GM19372 (cell line): ENCODE measurements at regions not wholly inside any gene's neighbourhood (a gene's known extent, or its start where the extent isn't known, plus 50 kb on each side); places are given as distances from the start of the nearest gene placed in this dataset.
"Not testable (repeated sequence)": the region's sequence is repeated elsewhere in the genome, so short reads cannot be mapped to it uniquely, and the experiment has no call there.

ENCODE experiments used
- ATAC-seq: cut with Tn5 transposase; IDR thresholded peaks from one replicate; pipeline ENCODE4 v1.9.1; 2021; ENCODE audit warnings: mild to moderate bottlenecking, low read depth, moderate library complexity; ENCODE audit not compliant: unreplicated experiment

DNA sequence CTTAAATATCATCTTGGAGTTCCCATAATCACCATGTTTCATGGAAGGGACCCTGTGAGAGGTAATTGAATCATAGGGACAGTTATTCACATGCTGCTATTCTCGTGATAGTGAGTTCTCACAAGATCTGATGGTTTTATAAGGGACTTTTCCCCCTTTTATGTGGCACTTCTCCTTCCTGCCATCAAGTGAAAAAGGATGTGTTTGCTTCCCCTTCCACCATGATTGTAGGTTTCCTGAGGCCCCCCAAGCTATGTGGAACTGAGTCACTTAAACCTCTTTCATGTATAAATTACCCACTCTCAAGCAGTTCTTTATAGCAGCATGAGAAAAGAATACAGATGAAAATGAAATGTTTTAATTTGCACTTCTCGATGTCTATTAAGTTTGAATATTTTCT is 112.0 kb downstream of the ZNF648 start:
- ATAC-seq = no peak

DNA sequence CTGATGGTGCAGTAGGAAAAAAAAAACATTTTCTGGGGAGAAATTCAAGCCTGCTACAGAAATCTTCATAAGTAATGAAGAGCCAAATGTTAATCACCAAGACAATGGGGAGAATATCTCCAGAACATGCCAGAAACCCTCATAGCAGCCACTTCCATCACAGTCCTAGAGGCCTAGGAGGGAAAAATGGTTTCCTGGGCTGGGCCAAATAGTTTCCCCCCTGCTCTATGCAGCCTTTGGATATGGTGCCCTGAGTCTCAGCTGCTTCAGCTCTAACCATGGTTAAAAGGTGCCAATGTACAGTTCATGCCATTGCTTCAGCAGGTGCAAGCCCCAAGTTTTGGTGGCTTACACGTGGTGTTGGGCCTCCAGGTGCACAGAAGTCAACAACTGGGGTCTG is 113.1 kb downstream of the ZNF648 start:
- ATAC-seq = no peak

DNA sequence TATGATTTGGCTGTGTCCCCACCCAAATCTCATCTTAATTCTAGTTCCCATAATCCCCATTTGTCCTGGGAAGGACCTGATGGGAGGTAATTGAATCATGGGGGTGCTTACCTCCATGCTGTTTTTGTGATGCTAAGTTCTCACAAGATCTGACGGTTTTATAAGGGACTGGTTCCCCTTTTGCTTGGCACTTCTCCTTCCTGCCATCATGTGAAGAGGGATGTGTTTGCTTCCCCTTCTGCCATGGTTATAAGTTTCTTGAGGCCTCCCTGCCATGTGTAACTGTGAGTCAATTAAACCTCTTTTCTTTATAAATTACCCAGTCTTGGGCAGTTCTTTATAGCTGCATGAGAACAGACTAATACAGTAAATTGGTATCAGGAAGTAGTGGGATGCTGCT is 114.1 kb downstream of the ZNF648 start:
- ATAC-seq = no peak

DNA sequence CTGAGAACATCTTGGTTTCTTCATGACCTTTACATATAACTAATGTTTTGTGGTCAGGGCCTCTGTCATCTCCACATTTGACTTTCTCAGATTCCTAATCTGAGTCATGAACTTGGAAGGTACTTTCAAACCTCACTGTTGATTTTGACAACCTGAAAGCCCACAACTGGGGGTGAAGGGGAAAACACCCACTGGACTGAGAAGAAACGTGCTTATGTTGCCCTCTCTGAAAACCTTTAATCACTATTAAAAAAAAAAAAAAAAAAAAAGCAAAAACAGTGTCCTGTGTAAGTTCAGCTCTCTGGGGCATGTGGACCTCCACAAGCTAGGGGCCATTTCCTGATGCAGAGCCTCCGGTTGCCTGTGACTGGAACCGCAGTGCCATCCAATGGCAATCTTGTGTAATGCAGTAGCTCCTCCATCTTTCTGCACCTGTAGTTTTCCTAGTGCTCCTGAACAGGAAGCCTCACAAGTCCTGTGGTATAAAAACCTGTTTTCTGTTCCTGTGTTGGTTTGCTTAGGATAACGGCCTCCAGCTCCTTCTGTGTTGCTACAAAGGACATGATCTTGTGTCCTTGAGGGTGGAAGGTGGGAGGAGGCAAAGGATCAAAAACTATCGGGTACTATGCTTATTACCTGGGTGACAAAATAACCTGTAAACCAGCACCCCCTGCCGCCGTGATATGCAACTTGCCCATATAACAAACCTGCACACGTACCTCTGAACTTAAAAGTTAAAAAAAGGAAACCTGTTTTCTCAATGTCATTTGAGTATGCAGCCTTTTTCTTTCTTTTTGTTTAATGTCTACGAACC is 124.5 kb downstream of the ZNF648 start:
- peak; percentile 77 for ATAC-seq

DNA sequence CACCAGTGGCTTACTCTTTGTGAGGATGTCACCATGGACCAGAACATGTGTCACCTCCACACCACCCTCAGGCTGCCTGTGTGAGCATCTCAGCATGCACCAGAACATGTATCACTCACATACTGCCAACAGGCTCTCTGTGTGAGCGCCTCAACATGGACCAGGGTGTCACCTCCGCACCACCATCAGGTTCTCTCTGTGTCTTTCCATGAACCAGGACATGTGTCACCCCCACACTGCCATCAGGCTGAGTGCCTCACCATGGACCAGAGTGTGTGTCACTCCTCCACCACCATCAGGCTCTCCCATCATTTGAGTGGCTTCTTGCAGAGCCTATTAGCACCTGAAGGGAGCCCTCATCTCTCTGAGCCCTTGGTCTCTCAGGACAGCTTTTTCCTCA is 125.2 kb downstream of the ZNF648 start:
- peak; percentile 26 for ATAC-seq

DNA sequence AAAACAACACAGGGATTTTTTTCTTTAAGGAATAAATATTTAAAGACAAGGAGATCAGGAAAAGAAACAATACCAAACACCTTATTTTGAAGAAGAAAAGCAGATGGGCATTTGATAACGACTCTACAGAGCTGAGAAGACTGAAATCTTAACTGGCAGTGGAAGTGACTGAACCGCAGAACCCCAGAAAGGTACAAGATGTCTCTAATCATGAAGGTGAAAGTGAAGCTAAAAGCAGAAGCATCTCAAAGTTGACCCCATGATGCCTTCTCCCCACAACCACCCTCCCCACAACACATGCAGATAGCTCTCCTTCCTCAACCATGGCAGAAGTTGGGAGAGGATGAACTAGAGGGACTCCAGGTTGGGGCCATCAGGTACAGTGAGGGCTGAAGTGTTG is 129.6 kb downstream of the ZNF648 start:
- no peak for ATAC-seq

DNA sequence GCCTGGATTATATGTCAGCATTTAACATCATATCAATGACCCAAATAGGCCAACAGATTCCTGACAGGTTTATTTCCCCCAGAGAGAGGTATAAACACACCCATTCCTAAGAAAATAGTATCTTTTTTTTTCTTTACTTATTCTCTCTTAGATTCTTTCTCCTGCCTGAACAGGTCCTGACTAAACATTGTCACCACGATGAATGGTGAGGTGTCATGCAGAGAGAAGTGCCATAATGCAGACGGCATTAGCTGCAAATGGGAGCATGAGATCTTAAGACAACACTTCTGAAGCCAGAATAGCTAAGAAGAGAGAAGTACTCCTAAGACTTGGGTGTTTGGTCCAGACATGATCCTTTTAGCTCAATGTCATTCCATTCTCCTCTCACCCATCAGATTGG is 131.3 kb downstream of the ZNF648 start:
- no peak for ATAC-seq

DNA sequence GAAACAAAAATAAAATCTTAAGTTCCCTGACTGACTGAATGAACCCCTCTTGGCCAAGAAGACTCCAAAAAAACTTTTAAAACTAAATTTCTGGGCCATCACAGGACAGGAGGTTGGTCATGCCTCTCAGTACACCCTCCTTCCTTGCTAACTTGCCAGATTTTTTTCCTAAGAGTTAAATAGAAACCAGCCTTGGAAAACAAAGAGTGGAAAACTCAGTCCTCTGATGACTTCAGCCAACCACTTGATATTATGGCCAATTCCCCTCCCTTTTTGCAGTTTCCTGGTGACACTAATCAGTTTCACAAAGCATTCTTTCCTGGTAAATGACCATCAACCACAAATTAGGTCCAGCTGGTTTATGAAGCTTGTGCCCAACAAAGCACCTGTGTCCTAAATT is 134.8 kb downstream of the ZNF648 start:
- no peak for ATAC-seq

DNA sequence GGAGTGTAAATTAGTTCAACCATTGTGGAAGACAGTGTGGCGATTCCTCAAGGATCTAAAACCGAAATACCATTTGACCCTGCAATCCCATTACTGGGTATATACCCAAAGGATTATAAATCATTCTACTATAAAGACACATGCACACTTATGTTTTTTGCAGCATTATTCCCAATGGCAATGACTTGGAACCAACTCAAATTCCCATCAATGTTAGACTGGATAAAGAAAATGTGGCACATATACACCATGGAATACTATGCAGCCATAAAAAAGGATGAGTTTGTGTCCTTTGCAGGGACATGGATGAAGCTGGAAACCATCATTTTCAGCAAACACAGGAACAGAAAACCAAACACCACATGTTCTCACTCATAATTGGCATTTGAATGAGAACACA is 137.5 kb downstream of the ZNF648 start:
- not testable (repeated sequence) for ATAC-seq

DNA sequence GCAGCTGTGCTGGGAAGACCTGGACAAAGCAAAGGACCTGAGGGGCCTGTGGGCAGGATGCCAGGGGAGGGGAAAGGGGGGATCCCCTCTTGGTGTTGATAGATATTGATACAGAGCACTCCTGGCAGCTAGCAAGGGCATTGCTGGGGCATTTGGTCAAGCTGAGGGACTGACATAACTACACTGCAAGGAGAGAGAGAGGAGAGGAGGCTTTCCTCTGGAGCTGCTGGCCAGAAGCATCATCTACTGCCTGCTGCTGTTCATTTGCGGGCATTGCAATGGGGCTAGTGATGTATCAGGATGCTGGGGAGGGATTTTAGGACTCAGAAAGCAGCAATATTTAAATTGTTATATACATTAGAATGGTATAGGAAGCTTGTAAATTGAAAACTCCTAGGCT is 142.0 kb downstream of the ZNF648 start:
- ATAC-seq = no peak

DNA sequence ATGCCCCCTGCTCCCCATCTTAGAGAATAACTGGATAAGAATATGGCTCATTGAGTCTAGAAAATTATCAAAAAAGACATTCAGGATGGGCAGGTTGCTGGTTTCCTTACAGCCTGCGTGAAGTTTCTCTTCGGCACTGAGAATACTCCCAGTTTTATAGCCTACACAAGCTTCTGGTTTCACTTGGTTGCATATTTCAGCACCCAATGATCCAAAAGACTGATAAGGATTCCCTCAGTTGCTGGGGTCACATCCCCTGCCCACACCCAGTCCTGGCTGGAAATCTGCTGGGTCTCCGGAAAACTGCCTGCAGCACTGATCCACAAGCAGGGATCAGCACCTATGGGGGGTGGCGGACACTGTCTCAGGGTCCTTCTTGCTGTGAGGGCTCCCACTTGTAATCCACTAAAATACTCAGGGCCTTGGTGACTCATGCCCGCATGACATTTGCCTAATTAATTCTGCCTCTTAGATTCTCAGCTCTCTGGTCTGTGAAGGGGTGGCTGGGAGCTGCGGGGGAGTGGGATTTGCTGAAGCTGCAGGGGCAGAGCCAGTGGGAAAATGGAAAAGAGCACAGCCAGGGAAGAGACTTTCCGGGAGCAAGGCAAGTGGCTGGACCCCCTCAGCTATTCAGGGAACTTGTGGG is 142.5 kb downstream of the ZNF648 start:
- ATAC-seq = no peak

DNA sequence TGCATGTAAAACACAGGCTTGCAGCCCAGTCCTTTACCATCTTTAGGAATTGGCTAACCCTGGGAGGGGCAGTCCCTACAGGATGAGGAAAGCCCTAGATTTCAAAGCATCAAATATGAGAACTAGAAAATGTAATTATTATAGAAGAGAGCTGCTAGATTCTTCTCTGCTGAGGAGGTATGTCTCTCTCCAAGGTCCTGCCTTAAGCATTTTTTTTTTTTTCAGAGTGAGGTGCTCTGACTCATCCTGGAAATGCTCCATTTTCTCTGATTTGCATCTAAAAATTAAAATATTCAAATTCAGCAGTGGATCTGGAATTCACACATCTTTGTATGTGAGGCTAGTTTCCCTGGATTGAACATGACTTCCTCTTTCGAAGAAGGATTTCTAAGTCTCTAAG is 149.8 kb downstream of the ZNF648 start:
- no peak for ATAC-seq

DNA sequence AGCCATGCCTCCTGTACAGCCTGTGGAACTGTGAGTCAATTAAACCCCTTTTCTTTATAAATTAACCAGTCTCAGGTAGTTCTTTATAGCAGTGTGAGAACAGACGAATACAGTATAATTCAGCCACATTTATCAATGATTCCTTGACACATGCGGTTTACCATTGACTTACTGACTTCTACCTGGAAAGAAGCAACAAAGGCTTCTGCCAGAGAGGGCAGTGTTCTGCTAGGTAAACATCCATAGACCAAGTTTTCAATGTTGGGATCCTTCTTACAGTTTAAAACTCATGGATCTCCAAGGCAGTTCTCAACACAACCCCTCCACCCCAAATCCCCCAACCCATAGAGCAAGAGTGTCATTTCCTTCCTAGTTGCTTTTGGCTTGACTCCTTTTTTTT is 150.6 kb downstream of the ZNF648 start:
- ATAC-seq = no peak

DNA sequence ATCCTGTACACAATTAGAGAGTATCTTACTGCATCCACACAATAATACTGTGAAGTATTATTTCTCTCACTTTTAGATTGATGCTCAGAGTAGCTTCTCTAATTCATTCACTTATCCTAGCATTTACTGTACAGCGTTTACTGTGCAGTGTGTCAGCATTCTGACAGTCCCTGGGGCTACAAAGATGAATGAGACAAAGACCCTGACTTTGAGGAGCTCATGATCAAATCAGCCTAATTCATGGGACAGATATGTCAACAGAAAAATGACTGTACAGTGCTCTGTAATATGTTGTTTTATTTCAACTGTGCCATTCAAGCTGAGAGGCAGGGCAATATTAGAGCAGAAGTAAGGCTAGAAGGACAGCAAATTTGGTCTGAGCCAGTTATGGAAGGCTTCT is 152.5 kb downstream of the ZNF648 start:
- no peak for ATAC-seq

DNA sequence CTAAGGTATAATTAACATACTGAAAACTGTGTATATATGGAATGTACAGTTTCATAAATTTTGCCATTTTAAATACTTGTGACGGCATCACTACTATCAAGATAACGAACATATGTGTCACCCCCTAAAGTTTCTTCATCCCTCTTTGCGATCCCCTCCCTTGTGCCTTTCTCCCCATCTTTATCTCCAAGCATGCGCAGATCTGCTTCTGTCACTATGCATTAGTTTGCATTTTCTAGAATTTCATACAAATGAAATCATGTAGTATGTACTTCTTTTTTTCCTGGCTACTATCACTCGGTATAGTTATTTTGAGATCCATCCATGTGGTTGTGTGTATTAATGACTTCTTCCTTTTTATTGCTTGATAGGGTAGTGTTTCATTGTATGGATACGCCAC is 154.9 kb downstream of the ZNF648 start:
- ATAC-seq = no peak

DNA sequence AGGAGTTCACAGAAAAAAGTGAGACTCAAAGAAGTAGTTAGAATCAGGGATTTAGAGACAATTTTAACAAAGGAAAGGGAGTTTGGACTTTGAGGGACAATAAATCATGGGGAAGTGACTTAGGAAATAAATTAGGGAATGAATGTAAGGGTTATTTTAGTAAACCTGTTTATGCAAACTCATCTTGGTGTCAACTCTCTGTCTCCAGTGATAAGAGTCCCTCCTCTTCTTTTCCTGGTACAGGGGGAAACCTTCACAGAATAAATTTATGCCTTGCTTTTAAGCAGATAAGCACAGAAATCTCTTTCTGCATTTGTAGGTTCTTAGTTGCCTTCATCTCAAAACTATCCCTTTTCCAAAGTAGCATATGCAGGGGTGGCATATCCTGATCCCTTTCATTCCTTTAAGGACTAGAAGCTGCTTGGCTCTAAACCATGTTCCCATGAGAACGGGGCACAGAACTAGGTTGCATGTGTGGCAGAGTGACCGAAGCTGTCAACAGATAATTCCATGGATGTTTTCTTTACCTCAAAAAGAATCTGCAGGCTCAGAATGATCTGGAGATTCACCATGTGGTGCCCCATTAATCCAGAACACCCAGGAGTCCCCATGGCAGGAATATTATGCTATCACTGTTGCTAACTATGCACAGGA is 155.4 kb downstream of the ZNF648 start:
- no peak for ATAC-seq

DNA sequence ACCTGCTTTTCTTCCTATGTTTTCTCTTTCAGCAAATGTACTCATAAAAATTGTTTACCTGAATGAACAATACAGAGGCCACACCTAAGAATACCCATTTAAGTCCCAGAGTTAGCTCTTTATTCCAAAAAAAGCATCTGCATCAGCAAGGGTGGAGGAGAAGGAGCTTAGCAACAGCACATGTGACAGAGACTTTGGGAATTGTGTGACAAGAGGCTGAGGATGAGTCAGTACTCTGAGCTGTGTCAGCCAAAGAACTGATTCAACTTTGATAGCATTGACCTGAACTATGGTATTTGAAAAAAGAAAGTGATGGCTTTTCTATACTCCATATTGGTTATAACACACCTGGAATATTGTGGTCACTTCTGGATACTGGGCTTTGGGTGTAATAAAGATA is 162.7 kb downstream of the ZNF648 start:
- ATAC-seq = no peak

DNA sequence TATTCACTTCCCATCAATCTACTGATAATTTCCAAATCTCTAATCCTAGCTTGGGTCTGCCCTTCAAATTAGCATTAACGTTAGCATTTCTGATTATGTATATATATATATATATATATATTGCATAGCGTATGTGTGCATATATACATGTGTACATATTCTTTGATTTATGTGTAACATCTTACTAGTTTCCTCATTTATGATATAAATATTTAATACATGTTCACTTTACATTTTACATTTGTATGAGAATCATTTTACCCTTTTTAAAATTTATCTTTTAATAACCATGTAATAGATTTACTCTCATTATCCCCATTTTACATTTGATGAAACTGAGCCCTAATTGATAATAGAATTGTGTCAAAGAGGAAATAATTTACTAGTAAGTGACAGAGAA is 164.7 kb downstream of the ZNF648 start:
- ATAC-seq = no peak

DNA sequence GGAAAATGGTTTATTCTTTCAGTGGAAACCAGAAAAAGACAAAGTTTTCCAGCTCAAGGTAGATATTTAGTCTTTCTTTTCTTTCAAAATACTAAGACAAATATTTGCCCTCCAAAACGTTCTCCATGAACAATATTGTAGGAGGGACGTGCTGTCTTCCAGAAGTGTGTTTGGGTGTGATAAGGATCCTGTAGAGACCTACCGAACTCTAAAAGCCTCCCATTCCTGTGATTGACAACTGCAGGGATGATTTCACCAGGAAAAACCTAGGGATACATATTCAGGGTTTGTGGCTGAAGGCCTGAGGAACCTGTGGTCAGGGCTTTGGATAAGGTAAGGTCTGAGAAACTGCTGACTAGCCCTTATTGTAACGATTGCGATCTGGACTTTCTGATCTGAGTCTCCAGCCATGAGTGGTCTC is 167.1 kb downstream of the ZNF648 start:
- no peak for ATAC-seq

DNA sequence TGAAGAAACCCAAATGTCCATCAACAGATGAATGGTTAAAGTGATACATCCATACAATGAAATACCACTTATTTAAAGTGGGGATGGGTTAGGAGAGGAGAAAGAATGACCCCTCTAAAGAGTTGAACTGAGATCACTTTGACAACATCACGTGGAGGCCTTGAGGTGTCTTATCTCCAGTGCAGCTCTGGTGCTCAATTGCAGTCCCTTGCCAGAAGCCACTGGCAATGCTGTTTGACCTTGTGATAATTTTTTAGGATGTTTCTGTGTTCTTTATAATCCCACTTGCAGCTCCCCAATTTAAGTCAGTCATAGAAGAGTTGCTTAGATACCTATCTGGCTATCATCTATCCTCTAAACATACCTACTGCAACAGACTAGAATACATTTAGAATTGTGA is 167.6 kb downstream of the ZNF648 start:
- no peak for ATAC-seq

DNA sequence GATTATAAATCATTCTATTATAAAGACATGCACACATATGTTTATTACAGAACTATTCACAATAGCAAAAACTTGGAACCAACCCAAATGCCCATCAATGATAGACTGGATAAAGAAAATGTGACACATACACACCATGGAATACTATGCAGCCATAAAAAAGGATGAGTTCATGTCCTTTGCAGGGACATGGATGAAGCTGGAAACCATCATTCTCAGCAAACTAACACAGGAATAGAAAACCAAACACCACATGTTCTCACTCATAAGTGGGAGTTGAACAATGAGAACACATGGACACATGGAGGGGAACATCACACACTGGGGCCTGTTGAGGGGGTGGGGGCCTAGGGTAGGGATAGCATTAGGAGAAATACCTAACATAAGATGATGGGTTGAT is 168.4 kb downstream of the ZNF648 start:
- ATAC-seq = not testable (repeated sequence)

DNA sequence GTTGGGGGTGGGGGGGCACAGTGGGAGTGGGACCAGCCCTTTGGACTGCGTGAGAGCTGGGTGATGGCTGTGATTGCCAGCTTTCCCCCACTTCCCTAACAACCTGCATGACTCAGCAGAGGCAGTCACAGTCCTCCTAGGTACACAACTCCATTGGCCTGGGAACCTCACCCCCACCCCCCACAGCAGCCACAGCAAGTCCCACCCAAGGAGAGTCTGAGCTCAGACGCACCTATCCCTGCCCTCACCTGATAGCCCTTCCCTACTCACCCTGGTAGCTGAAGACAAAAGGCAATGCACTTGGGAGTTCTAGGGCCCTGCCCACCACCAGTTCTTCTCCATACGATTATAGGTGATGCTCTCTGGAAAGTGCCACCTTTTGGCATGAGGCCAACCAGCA is 188.9 kb downstream of the ZNF648 start:
- no peak for ATAC-seq
